AG04450 (cell line): ENCODE measurements at regions not wholly inside any gene's neighbourhood (a gene's known extent, or its start where the extent isn't known, plus 50 kb on each side); places are given as distances from the start of the nearest gene placed in this dataset.

ENCODE experiments used
- CTCF ChIA-PET: fragments of 300-600, 350-600 bp; formaldehyde crosslinking; extraction: SDS; loops from one replicate; lab custom pipeline; 2022; ENCODE audit warnings: antibody characterized with exemption, inconsistent platforms; lab: Charles Lee
- POLR2A ChIA-PET: fragments of 350-600 bp; formaldehyde crosslinking; extraction: SDS; loops from one replicate; lab custom pipeline; 2021; ENCODE audit warnings: antibody characterized with exemption, inconsistent platforms; lab: Yijun Ruan, JAX
- DNase-seq: peaks from one replicate; pipeline ENCODE4 v3.0.0-alpha.2; 2011; ENCODE audit warnings: low read depth, low spot score
- H3K27ac ChIP-seq: one replicate; pipeline ENCODE4 v1.5.1; 2012; ENCODE audit warnings: low read depth, low read length, control low read depth
- H3K27me3 ChIP-seq: one replicate; pipeline ENCODE4 v1.6.0; 2012; ENCODE audit warnings: low read length; ENCODE audit not compliant: control insufficient read depth, insufficient read depth
- H3K4me3 ChIP-seq: 2 replicates; pipeline ENCODE4 v1.5.1; 2011; ENCODE audit warnings: mild to moderate bottlenecking, low read depth, low read length, control low read depth
- H3K9me3 ChIP-seq: 2 replicates; pipeline ENCODE4 v1.5.1; 2012; ENCODE audit warnings: low read length; ENCODE audit not compliant: control insufficient read depth, insufficient read depth
- CTCF ChIP-seq: IDR thresholded peaks from 2 replicates; pipeline ENCODE4 v1.5.1; 2011; ENCODE audit warnings: low read depth, low read length, control low read depth, inconsistent platforms

GRCh38 chr2:123696799-123697410 lies 328.2 kb upstream of the CNTNAP5 start:
- Histone ChIP-seq H3K9me3 (peaks cover 11% of the 10 kb centered on the region; the same call in 1 of the 2 replicates), H3K27me3 (no peaks in the 10 kb centered on the region), H3K27ac (no peak overlapping the region), H3K4me3 (no peak overlapping the region)
- ChIA-PET CTCF (no interaction called here), POLR2A (no interaction called here)
- no peak for TF ChIP-seq CTCF
- DNase-seq: no peak

GRCh38 chr2:123715467-123715982 lies 309.6 kb upstream of the CNTNAP5 start:
- peaks cover 8% of the 10 kb centered on the region; the same call in 1 of the 2 replicates for H3K9me3 ChIP-seq
- H3K4me3 ChIP-seq: no peak overlapping the region
- POLR2A ChIA-PET: no interaction called here
- CTCF ChIA-PET: no interaction called here
- TF ChIP-seq CTCF: no peak
- H3K27me3 ChIP-seq: no peaks in the 10 kb centered on the region
- no peak for DNase-seq
- no peak overlapping the region for H3K27ac ChIP-seq

GRCh38 chr2:123717636-123718334 lies 307.3 kb upstream of the CNTNAP5 start:
- Histone ChIP-seq H3K4me3 (no peak overlapping the region), H3K27me3 (no peaks in the 10 kb centered on the region), H3K9me3 (peaks cover 6% of the 10 kb centered on the region; the same call in 1 of the 2 replicates), H3K27ac (no peak overlapping the region)
- no peak for DNase-seq
- ChIA-PET POLR2A (no interaction called here), CTCF (no interaction called here)
- TF ChIP-seq CTCF: no peak

GRCh38 chr2:123720760-123721159 lies 304.3 kb upstream of the CNTNAP5 start:
- ChIA-PET POLR2A (no interaction called here), CTCF (no interaction called here)
- Histone ChIP-seq H3K9me3 (peaks cover 10% of the 10 kb centered on the region; the same call in 1 of the 2 replicates), H3K27ac (no peak overlapping the region), H3K4me3 (no peak overlapping the region), H3K27me3 (no peaks in the 10 kb centered on the region)
- DNase-seq: no peak
- TF ChIP-seq CTCF: no peak

- H3K27me3 ChIP-seq: no peaks in the 10 kb centered on the region
- TF ChIP-seq CTCF: no peak
- no peak overlapping the region for H3K27ac ChIP-seq
- no peak for DNase-seq
- ChIA-PET POLR2A (no interaction called here), CTCF (no interaction called here)
- peaks cover 10% of the 10 kb centered on the region; the same call in 1 of the 2 replicates for H3K9me3 ChIP-seq
- no peak overlapping the region for H3K4me3 ChIP-seq
Observed at GRCh38 chr2:123723706-123724105, 301.4 kb upstream of the CNTNAP5 start.
